ENCODE measurements at regions not wholly inside any gene's neighbourhood (a gene's known extent, or its start where the extent isn't known, plus 50 kb on each side); places are given as distances from the start of the nearest gene placed in this dataset.

DNA sequence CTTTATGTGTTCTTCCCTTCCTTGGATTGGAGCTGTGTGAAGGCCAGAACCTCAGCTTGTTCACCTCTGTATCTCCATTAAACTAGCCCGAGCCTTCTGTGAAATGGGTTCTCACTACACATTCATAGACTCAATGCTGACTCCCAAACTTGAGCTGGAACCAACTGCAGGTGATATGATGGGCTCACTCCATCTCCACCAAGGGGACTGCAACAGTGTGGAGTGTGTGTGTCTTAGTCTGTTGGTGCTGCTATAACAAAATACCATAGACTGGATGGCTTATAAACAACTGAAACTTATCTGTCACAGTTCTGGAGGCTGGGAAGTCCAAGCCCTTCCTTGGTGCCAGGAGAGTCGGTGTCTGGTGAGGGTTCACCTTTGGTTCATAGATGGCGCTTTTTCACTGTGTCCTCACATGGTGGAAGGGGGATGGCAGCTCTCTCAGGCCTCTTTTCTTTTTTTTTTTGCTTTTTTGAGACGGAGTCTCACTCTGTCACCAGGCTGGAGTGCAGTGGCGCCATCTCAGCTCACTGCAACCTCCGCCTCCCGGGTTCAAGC, 94.2 kb upstream of the MAP4K3 start:
- peaks cover 3% of the 10 kb centered on the region for H3K27me3 Mint-ChIP-seq
- no peaks in the 10 kb centered on the region for H3K9me3 Mint-ChIP-seq
- TF ChIP-seq, protein P1, sequence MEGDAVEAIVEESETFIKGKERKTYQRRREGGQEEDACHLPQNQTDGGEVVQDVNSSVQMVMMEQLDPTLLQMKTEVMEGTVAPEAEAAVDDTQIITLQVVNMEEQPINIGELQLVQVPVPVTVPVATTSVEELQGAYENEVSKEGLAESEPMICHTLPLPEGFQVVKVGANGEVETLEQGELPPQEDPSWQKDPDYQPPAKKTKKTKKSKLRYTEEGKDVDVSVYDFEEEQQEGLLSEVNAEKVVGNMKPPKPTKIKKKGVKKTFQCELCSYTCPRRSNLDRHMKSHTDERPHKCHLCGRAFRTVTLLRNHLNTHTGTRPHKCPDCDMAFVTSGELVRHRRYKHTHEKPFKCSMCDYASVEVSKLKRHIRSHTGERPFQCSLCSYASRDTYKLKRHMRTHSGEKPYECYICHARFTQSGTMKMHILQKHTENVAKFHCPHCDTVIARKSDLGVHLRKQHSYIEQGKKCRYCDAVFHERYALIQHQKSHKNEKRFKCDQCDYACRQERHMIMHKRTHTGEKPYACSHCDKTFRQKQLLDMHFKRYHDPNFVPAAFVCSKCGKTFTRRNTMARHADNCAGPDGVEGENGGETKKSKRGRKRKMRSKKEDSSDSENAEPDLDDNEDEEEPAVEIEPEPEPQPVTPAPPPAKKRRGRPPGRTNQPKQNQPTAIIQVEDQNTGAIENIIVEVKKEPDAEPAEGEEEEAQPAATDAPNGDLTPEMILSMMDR (IDR thresholded peaks at IDR 0.05), result no peak
- H3K36me3 Mint-ChIP-seq (ENCODE audit: low read depth), result no peaks in the 10 kb centered on the region
- ATAC-seq (ENCODE audit: low read depth), result no peak
- peaks cover 39% of the 10 kb centered on the region for H3K4me1 Mint-ChIP-seq
- POLR2A ChIA-PET, result no interaction called here
- DNase-seq, result no peak
- H3K27ac Mint-ChIP-seq, result no peak overlapping the region
- no peak overlapping the region for H3K4me3 Mint-ChIP-seq
- CTCF ChIA-PET, result interaction anchor here (1.4 to 1.6 kb wide), 2 partner anchors 151 to 154 kb away, joined by 6 to 7 read pairs; no protein-coding TSS in a partner anchor
- intact Hi-C loops (cut with micrococcal nuclease), result no loop called here

DNA sequence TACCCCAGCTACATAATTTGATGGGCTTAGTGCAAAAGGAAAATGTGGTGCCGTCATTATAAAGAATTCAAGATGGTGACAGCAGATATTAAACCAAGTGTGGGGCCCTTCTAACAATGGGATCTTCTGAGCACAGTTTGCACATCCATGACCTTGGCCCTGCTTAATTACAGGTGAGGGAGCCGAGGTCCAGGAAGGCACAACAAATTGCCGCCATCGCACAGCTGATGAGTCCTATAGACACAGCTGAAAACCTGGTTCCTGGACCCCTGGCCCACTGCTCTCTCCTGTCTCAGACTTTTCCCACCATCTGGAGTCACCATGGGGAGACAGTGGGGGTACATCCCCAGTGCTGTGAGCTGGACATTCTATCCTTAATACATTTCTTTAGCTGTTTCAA, 95.8 kb upstream of the MAP4K3 start:
- intact Hi-C loops (cut with micrococcal nuclease), result no loop called here
- TF ChIP-seq, protein P1 (IDR thresholded peaks at IDR 0.05), result no peak
- ChIA-PET CTCF (no interaction called here), POLR2A (interaction anchor here (0.8 kb wide), 1 partner anchor 408 kb away, joined by 3 read pairs; no protein-coding TSS in a partner anchor)
- no peak overlapping the region for H3K27ac Mint-ChIP-seq
- no peaks in the 10 kb centered on the region for H3K36me3 Mint-ChIP-seq (ENCODE audit: low read depth)
- peaks cover 3% of the 10 kb centered on the region for H3K27me3 Mint-ChIP-seq
- no peaks in the 10 kb centered on the region for H3K9me3 Mint-ChIP-seq
- ATAC-seq (ENCODE audit: low read depth) (no peak), DNase-seq (no peak)
- peaks cover 22% of the 10 kb centered on the region for H3K4me1 Mint-ChIP-seq
- no peak overlapping the region for H3K4me3 Mint-ChIP-seq

DNA sequence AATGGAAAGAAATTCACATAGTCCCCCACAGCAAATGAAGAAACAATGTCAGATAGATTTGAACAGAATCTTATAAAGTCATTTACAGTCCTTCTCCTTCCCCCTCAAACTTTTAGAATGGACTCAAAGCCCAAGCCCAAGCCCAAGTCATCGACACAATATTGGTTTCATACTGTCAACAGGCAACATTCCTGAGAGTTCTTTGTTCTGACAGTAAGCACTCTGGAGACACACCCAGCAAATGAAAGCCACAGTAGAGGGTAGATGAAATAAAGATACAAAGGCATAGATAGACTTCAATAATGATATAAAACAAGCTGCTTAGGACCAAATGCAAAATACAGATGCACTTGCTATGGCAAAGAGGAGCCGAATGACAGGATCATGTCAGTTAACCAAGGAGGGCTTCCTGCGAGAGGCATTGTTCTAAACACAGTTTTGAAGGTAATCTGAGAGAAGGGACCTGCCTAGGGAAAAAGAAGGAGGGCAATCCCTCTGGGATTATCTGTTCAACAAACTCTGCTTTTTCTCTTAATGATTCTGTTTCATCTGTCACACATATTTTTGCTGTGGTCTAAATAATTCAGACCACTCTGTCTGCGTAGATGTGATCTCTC, 97.1 kb upstream of the MAP4K3 start:
- DNase-seq (no peak), ATAC-seq (ENCODE audit: low read depth) (no peak)
- intact Hi-C loops (cut with micrococcal nuclease), result no loop called here
- ChIA-PET POLR2A (no interaction called here), CTCF (no interaction called here)
- H3K4me3 Mint-ChIP-seq, result no peak overlapping the region
- H3K27me3 Mint-ChIP-seq, result peaks cover 3% of the 10 kb centered on the region
- no peaks in the 10 kb centered on the region for H3K36me3 Mint-ChIP-seq (ENCODE audit: low read depth)
- no peaks in the 10 kb centered on the region for H3K9me3 Mint-ChIP-seq
- H3K27ac Mint-ChIP-seq, result no peak overlapping the region
- TF ChIP-seq, protein P1 (IDR thresholded peaks at IDR 0.05), result no peak
- peaks cover 18% of the 10 kb centered on the region for H3K4me1 Mint-ChIP-seq

DNA sequence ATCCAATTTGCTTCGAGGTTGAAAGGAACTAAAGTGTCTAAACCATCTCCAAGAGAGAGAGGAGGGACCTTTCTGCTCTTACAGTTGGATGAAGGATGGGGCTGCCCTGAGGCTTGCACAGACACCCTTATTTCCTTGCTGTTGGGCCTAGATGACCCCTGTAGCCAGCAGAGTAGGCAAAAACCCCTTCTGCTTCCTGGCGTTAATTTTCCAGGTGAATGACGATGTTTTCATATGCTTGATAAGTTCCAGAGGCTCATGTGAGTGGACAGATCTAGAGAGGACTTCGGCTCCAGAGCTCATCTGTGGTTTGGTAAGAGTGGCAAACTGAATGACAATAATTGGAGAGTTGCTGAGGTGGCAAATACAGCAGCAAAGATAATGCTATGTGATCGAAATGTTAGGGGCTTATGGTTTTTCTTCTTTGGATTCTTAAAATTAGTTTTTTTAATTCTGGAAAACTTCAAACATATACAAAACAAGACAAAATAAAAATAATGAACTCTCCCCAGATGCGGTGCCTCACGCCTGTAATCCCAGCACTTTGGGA, 98.6 kb upstream of the MAP4K3 start:
- Mint-ChIP-seq H3K4me3 (no peak overlapping the region), H3K36me3 (ENCODE audit: low read depth) (no peaks in the 10 kb centered on the region), H3K27ac (no peak overlapping the region), H3K27me3 (peaks cover 3% of the 10 kb centered on the region), H3K9me3 (no peaks in the 10 kb centered on the region), H3K4me1 (peaks cover 10% of the 10 kb centered on the region)
- DNase-seq, result no peak
- TF ChIP-seq, protein P1 (IDR thresholded peaks at IDR 0.05), result no peak
- CTCF ChIA-PET, result no interaction called here
- POLR2A ChIA-PET, result no interaction called here
- ATAC-seq (ENCODE audit: low read depth), result no peak
- intact Hi-C loops (cut with micrococcal nuclease), result no loop called here

DNA sequence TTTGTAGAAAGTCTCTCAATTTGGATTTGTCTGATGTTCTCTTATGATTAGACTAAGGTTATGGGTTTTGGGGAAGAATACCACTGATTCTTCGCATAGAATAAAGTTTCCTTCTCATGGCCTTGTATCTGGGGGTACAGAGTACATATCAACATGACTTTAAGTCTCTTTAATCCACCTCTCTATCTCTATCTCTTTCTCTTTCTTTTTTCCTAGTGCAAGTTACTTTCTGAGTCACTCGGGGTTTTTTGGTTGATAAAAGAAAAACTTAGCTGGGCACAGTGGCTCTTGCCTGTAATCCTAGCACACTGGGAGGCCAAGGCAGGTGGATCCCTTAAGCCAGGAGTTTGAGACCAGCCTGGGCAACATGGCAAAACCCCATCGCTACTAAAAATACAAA, 100.1 kb upstream of the MAP4K3 start:
- POLR2A ChIA-PET, result interaction anchor here (0.7 kb wide), 1 partner anchor 45 kb away, joined by 4 read pairs; no protein-coding TSS in a partner anchor
- Mint-ChIP-seq H3K36me3 (ENCODE audit: low read depth) (no peaks in the 10 kb centered on the region), H3K27me3 (peaks cover 3% of the 10 kb centered on the region), H3K27ac (no peak overlapping the region), H3K4me1 (no peaks in the 10 kb centered on the region), H3K9me3 (no peaks in the 10 kb centered on the region), H3K4me3 (no peak overlapping the region)
- no peak for DNase-seq
- intact Hi-C loops (cut with micrococcal nuclease), result no loop called here
- TF ChIP-seq, protein P1 (IDR thresholded peaks at IDR 0.05), result no peak
- CTCF ChIA-PET, result interaction anchor here (0.8 kb wide), 1 partner anchor 15 kb away, joined by 3 read pairs; no protein-coding TSS in a partner anchor
- ATAC-seq (ENCODE audit: low read depth), result no peak
